GM19328 (cell line): ENCODE measurements at regions not wholly inside any gene's neighbourhood (a gene's known extent, or its start where the extent isn't known, plus 50 kb on each side); places are given as distances from the start of the nearest gene placed in this dataset.

Experiments used
- ATAC-seq: cut with Tn5 transposase; IDR thresholded peaks from one replicate; pipeline ENCODE4 v1.9.1; 2021; ENCODE audit warnings: mild to moderate bottlenecking, moderate library complexity; ENCODE audit not compliant: unreplicated experiment

DNA sequence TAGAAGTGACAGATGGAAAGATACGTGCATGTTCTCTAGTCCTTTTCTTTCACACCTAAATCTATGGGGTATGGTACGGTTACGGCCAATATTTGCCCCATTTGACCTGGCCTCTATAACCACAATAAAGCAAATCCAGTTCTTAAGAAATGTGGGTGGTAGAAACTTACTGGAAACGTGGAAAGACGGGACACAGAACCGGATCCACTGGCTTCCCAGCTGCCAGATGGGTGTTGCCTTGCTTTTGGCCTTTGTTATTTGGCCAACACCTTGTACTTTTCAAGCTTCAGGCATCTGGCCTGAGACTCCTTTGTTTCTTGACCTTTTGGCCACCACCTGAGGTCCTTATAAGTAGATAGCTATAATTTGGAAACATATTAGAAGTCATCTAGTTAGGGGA is 635.9 kb downstream of the SLC4A3 start:
- ATAC-seq, result no peak

DNA sequence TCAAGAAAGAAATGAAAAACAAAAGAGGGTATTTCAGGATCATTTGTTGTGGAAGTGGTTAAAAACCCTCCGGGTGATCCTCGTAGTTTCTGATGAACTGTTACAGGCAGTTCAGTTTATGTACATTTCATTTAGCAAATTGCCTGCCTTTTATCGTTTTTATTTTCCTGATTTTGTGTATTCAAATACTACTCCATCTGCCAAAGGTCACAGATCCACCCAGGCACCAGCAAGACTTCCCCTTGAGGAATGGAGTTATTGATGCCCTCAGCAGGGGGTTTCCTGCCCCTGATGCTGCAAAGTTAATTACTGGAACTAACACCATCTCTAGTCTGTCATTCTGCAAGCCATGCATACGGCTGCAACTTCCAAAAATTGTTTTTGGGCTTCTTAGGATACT is 641.9 kb downstream of the SLC4A3 start:
- ATAC-seq, result no peak

DNA sequence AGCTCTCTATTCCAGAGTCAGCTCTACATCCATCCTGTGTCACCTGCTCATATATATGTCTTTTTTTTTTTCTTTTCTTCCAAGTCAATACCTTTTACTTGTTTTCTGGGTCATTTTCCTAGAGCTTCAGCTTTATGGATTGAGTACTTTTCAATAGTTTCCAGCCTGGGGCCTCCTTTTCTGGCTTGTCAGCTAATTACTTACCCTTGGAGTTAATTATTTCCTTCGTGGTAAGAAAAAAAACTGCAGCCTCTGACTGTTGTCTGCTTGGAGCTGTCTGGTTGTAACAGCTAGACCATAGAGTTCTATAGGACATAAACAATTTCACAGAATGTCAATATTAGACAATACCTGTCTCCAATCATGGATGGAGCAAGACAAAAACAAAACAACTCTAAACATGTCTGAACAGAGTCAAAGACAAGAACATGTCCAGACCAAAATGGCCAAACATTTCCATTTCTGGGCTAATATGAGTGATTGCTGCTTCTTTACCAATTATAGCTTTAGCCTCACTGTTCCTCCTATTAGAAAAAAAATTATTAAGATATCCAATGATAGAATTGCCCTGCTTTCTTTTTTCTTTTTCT is 643.1 kb downstream of the SLC4A3 start:
- no peak for ATAC-seq

DNA sequence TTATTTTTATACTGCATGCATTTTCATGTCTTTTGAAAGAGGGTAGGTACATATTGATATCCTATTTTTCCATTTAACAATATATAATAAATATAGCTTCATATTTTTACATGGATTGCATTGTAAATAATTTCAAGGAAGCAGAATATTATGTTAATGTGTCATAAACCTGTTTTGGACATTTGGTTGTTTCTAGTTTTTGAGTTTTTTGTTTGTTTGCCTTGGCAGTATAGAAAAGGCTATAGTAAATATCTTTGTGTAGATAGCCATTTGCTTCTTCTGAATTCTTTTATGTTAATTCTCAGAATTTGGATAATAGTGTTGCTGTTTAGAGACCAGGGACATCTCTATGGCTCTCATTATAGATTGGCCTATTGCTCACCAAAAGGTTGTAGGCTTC is 645.2 kb downstream of the SLC4A3 start:
- ATAC-seq, result no peak

DNA sequence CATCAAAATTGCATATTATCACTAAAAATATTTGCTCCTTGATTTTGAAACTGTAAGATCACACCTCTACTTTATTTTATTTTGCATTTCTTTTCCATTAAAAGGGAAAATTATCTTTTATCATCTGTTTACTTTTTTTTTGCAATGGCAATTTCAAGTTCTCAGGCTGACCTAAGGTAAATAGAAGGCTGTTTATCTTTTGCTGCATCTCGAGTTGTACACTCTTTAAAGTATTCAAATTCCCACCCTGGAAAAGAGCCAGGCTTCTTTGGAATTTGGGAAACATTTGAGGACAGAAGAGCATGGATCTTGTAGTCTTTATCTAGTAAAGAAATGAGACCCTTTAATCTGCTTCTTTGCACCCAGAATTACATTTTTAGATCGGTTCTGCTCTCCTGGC is 645.7 kb downstream of the SLC4A3 start:
- ATAC-seq, result no peak

DNA sequence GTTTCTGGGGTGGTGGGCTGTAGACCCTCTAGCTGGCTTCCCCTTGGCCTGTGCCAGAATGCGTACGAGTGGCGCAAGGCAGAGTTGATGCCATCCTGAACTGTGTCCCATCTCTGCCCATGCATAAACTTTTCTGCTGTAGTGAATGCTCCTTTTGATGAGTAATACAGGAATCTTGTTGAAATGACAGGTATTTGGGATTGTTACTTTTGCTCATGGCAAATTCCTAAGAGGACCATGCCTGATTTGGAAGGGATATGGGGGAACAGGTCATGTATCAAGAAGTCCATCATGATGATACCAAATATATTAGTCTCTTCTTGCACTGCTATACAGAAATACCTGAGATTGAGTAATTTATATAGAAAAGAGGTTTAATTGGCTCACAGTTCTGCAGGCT is 648.0 kb downstream of the SLC4A3 start:
- no peak for ATAC-seq

DNA sequence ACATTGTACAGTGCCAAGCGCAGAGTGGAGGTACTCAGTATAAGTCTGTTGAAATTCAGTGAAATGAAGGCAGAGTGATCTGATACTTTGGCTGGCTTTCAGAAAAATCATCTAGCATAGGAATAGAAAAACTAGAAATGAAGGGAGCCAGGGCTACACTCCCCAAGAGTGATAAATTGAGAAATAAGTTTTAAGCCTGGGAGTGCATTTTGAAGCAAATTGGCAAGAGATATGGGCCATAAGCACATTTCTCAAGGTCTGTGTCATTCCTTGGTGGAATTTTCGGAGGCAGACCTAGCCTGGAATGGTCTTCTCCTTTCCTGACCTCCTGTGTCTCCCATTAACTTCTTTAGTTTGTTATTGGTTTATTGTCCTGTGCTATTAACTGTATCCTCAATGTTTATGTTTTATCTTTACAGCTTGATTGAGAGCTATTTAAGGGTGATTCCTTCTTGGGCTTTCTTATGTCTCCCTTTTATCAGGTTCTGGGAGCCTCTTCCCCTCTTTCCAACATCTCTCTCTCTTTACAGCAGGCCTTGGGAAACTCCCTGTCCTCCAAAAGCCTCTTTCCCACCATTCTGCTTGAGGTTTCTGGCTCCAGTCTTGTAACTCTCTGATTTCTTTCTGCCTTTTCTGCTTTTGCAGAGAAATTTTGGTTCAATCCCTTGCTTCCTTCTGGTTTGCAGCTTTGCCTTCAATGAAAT is 649.5 kb downstream of the SLC4A3 start:
- no peak for ATAC-seq

DNA sequence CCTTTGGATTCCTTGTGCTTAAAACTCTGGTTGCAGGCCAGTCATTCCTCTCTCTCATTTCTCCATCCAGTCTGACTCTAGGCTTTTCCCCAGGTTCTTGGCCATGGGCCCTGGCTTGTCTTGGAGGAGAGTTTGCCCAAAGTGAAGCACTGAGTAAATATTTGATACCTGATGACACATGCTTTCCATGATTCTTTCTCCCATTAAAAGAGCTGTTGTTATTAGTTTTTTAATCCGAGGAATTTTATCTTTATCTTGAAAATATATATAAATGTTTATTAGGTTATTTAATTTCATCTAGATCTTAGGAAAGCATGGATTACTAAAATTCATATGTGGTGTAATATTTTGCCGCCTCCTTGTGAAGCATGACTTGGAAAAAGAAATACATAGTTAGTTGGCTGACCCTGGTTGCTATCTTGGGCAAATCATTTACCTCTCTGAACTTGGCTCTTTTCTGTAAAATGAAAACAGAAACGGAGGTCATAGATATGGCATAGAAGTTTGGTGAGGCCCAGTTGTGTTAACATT is 650.1 kb downstream of the SLC4A3 start:
- ATAC-seq, result no peak

DNA sequence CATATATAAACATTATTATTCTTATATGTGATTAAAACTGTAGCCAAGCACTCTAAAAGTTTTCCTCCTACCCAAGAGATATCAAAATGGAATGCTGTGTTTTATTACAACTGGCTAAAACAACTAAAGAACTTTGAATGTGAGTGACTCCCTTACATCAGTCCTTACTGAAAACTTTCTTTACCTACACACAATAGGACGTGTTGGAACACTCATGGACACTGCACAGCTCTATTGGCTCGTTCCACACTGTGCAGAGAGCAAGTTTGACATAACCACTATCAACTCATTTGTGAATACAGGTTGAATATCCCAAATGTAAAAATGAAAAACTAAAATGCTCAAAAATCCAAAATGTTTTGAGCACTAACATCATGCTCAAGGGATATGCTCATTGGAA is 650.6 kb downstream of the SLC4A3 start:
- no peak for ATAC-seq

DNA sequence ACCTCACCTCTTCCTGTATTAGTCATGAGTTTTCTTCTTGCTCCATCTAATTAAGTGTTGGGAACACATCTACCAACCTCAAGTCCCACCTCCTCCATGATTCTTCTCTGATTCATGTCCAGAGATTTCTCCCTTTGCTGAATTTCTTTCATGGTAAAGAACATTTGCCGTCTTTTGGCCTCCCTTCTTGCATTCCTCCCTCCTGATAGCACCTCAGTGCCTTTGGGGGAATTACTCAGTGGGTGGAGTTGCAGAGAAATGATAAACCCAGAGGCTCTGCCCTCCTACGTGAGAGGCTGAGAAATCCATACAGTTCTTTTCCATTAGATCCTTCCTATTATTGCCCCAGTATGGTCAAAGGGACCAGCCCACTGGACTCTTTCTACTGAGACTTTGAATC is 651.9 kb downstream of the SLC4A3 start:
- no peak for ATAC-seq

DNA sequence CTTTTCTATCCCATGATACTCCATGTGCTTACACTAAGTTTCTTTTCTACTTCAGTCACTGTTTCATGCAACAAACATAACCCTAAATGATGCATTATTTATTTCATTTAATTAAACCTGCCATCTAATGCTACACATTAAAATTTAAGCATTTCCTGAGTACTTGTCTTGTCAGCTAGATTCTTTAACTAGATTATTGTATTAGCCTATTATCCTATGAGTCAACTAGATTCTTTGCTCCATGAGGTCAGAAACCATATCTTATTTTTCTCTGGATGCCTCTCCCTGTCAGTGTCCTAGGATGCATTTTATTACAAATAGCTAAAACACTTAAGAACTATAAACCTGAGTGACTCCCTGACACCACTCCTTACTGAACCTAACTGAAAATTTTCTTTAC is 652.4 kb downstream of the SLC4A3 start:
- ATAC-seq, result no peak

DNA sequence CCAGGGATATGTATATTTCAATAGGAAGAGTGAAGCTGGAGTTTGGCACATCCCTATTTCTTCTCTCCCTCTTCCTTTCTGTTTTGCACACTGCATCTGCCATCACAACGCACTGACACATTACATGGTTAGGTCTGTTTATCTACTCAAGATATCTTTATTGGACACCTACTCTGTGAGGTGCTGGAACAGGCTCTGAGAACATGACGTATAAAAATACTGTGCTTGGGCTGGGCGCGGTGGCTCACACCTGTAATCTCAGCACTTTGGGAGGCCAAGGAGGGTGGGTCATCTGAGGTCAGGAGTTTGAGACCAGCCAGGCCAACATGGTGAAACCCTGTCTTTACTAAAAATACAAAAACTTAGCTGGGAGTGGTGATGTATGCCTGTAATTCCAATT is 653.3 kb downstream of the SLC4A3 start:
- ATAC-seq, result no peak

DNA sequence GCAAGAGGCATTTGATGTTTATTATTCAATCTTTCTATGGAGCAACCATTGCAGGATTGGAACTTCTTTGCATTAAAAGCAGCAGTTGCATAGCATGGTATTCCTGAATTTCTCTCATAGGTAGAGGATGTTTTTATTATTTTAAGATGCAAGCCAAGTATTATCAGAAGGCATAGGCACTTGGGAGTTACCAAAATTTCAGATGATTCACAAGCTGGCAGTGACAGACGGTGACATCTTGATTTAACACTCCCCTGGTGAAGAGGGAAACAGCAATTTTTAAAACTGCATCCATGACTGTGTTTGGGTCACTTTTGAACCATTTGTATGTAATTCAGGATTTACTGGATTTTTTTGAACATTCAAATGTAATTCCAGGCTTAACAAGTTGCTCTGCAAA is 654.3 kb downstream of the SLC4A3 start:
- ATAC-seq, result no peak

DNA sequence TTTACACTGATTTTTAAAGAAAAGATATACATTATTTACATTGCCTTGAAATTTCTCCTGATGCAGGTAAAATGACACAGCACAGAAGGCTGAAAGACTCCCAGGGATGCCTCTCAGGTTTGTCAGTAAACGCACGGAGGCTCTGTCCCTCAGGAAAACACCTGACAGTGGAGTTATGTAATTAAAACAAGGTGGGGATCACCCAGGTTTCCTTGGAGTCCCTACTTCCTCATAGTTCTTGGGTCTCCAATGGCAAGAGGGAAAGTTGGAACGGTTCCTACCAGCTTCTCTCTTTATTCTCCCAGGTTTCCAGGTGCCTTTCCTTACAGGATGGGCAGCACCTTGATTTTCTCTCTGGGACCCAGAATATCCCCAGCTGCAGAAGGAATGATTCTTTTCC is 654.8 kb downstream of the SLC4A3 start:
- no peak for ATAC-seq

DNA sequence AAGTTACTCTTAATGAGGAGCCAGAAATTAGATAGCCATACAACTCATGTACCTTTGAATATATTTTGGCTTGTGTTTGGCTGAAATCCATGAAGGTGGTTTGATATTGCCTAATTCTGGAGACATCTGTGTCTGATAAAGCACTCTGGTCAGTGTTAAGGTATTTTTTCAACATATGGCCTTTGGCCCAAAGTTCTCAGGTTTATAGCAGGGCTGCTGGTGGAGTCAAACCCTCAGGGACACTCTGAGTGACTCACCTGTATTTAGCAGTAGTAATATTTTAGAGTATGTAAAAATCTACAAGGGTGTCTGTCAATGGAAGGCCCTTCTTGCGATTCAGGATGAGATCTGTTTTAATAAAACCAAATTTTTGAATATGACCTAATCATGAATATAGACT is 666.5 kb downstream of the SLC4A3 start:
- no peak for ATAC-seq

DNA sequence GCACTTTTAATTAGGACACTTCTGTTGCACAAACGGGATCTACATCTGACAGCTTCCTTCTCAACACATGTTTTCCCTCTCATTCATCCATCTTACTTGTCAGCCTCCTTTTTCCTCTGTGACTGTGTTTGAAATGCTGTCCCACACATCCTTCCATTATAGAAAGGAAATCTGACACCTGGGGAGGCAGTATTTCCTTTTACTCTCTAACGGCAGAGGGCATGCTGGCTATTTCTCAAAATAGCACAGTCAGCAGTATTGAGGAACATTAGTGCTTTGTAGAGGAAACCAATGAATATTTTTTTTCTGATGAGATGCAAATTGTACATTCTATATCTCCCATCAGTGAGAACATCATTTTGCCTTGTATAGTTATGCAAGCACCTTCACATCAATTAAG is 668.7 kb downstream of the SLC4A3 start:
- no peak for ATAC-seq

DNA sequence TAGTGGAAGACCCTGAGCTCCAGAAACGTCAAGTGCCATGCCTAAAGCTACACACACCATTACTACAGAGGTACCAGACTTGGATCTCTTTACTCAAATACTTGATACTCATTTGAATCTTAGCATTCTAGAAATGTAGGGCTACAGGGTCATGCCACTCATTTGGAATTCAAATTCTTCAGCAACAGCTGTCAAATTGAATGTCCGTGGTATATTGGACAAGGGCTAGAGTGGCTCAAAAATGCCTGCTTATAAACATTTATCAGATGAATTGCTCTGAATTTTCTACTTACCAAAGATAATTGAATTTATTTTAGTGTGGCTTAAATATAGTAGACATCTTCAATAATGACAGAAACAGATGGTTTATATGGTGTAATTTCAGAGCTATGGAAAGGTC is 669.7 kb downstream of the SLC4A3 start:
- ATAC-seq, result no peak

DNA sequence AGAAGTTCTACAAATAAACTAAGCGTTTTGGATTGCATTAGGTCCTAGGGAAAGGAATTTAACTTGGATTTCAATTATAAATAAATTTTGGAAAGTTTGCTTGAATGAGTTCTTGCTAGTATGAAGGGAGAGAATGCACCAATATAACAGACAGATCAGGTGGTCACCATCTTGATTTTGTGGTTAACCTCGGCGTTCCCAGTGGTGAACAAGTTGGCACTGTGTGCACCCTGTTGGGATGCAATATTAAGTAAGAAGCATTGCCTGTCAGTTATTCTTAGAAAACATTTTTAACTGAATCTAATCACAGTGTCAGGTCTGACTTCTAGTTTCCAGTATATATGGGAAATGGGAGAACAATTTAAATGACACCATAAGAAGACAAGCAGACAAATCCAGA is 673.4 kb downstream of the SLC4A3 start:
- ATAC-seq, result no peak

DNA sequence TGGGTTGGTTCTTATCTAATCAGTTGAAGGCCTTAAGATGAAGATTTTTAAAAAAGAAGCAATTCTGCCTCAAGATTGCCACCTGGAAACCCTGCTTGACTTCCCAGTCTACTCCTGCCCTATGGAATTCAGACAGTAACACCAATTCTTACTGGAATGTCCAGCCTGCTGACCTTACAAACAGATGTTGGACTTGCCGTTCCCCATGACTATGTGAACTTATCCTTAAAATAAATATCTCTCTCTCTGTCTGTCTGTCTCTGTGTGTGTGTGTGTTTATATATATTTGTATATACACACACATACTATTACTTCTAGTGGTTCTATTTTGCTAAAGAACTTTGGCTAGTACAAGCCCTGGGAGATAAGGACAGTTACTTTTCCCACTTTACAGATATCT is 675.3 kb downstream of the SLC4A3 start:
- ATAC-seq, result no peak

DNA sequence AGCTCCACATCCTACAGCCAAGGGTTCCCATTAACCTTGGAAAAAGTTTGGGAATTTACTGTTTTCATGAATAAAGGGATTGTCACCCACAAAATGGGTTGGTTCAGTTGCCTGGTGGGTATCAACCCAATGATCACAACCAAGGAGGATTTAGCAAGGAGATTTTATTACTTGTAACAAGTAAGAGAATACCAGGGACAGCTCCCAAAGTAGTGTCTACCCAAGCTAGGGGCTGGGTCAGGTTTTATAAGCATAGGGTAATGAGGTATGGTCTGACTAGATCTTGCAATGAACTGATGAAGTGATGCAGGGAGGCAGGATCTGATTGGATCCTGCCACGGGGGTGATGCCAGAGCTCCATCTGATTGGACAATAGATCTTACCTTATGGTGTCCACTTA is 681.8 kb downstream of the SLC4A3 start:
- ATAC-seq, result no peak

DNA sequence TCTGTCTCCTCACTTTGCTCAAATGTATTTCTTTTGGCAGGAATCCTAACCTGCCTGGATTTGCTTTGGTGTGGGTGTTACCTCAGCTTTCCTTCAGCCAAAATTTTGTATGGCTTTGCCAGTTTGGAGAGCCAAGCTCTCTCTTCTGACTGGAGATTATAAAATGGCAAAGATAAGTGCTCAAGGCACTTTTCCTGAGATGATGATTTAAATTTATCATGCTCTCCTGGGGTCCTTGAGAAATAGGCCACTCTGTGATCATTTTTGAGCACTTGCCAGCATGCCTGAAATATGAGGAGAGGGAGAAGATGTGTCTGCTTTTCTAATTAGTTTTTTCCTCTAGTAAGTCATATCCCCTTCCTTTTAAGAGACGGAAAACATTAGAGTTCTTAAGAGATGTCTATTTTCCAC is 683.0 kb downstream of the SLC4A3 start:
- no peak for ATAC-seq

DNA sequence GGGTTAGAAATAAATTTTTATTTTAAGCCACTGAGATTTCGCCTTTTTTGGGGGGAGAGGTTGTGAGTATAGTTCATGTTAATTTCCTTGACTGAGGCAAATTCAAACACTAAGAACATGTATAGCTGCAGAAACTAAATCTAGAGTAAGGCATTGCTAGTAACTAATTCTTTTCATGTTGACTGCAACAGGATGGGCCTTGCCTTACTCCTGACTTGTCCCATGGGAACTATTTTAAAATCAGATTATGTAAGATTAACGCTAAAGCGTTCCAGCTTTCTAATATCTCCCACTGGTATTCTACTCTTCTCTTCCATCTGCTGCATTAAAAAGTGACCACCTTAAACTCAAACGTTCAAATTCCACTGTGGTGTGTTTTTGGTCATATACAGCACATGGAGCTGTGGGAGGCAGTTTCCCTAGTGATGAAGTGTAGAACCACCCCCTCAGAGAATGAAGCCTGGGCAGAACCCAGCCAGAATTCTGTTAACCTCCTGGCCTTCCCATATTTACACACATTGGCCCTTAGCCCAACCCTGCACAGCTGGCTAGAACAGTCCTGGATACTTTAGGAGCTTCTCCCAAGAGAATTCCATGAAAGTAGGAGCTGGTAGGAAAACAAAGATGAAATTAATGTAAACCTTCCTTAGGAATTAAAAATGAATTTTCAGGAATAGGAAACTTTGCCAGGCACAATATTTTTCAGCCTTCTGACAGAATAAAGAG is 687.8 kb downstream of the SLC4A3 start:
- ATAC-seq, result no peak
